KMS-11 (cell line): ENCODE measurements at regions not wholly inside any gene's neighbourhood (a gene's known extent, or its start where the extent isn't known, plus 50 kb on each side); places are given as distances from the start of the nearest gene placed in this dataset.

Experiments
- H2AFZ ChIP-seq: fragments of 200-600 bp; sonication (generic); 2 replicates; pipeline ENCODE4 v1.6.1; 2016; ENCODE audit warnings: antibody characterized with exemption, mixed run types, low read depth
- H3K27ac ChIP-seq: fragments of 200-600 bp; sonication (generic); 2 replicates; pipeline ENCODE4 v1.6.1; 2016; ENCODE audit warnings: mild to moderate bottlenecking, mixed run types
- H3K27me3 ChIP-seq: fragments of 200-600 bp; sonication (generic); 2 replicates; pipeline ENCODE4 v1.6.1; 2017; ENCODE audit warnings: mild to moderate bottlenecking, low read depth, mixed run types, moderate library complexity; ENCODE audit not compliant: insufficient read depth
- H3K36me3 ChIP-seq: fragments of 200-600 bp; sonication (generic); 2 replicates; pipeline ENCODE4 v1.6.1; 2017; ENCODE audit warnings: mild to moderate bottlenecking, mixed run types; ENCODE audit not compliant: insufficient read depth
- H3K4me1 ChIP-seq: fragments of 200-600 bp; sonication (generic); 2 replicates; pipeline ENCODE4 v1.6.1; 2016; ENCODE audit warnings: mild to moderate bottlenecking, low read depth, mixed run types; ENCODE audit not compliant: poor library complexity, severe bottlenecking
- H3K4me2 ChIP-seq: fragments of 200-600 bp; sonication (generic); 2 replicates; pipeline ENCODE4 v1.7.0; 2016; ENCODE audit warnings: mild to moderate bottlenecking, mixed run types
- H3K4me3 ChIP-seq: fragments of 200-600 bp; sonication (generic); IDR thresholded peaks from 2 replicates; pipeline ENCODE4 v1.6.1; 2017; ENCODE audit warnings: low read depth, low read length, mixed read lengths; ENCODE audit not compliant: insufficient read depth
- H3K79me2 ChIP-seq: fragments of 200-600 bp; sonication (generic); 2 replicates; pipeline ENCODE4 v1.6.1; 2016; ENCODE audit warnings: low read depth, mixed run types; ENCODE audit not compliant: insufficient read depth
- H3K9ac ChIP-seq: fragments of 200-600 bp; sonication (generic); 2 replicates; pipeline ENCODE4 v1.6.1; 2016; ENCODE audit warnings: mild to moderate bottlenecking, mixed run types
- H4K20me1 ChIP-seq: fragments of 200-600 bp; sonication (generic); 2 replicates; pipeline ENCODE4 v1.6.1; 2016; ENCODE audit warnings: mild to moderate bottlenecking, mixed run types; ENCODE audit not compliant: insufficient read depth
- TF ChIP-seq, protein P1 (sequence below): fragments of 200-600 bp; sonication (generic); conservative IDR thresholded peaks from 2 replicates; pipeline ENCODE4 v1.6.1; 2017; ENCODE audit warnings: low read depth, mild to moderate bottlenecking, antibody characterized with exemption, low read length, moderate library complexity, mixed read lengths

GRCh38 chr12:19760611-19761010 lies 321.3 kb downstream of the AEBP2 start:
- Histone ChIP-seq H4K20me1 (no peaks in the 10 kb centered on the region), H3K9ac (no peak overlapping the region), H2AFZ (no peak overlapping the region), H3K4me1 (no peaks in the 10 kb centered on the region), H3K27ac (no peak overlapping the region), H3K27me3 (no peaks in the 10 kb centered on the region), H3K4me2 (no peak overlapping the region), H3K36me3 (no peaks in the 10 kb centered on the region), H3K79me2 (no peaks in the 10 kb centered on the region), H3K4me3 (no peak overlapping the region)
- TF ChIP-seq, protein P1, sequence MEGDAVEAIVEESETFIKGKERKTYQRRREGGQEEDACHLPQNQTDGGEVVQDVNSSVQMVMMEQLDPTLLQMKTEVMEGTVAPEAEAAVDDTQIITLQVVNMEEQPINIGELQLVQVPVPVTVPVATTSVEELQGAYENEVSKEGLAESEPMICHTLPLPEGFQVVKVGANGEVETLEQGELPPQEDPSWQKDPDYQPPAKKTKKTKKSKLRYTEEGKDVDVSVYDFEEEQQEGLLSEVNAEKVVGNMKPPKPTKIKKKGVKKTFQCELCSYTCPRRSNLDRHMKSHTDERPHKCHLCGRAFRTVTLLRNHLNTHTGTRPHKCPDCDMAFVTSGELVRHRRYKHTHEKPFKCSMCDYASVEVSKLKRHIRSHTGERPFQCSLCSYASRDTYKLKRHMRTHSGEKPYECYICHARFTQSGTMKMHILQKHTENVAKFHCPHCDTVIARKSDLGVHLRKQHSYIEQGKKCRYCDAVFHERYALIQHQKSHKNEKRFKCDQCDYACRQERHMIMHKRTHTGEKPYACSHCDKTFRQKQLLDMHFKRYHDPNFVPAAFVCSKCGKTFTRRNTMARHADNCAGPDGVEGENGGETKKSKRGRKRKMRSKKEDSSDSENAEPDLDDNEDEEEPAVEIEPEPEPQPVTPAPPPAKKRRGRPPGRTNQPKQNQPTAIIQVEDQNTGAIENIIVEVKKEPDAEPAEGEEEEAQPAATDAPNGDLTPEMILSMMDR = no peak

DNA sequence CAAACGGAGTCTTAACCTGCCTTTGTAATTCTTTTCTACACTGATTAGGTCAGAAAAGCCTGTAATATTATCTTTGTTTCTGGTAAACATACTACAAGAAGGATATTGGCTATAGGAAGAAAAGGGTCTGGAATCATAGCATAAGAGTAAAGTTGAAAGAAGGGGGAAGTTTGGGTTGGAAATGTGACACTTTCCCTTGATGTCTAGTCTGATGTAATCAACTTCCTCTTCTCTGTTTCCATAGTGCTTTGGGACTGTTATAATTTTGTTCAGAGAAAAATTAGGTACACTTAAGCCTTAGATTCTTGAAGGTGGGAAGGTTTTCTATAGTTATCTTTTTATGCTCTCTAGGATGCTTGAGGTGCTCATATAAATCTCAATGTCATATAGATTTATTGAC lies 322.2 kb downstream of the AEBP2 start:
- no peaks in the 10 kb centered on the region for H3K4me1 ChIP-seq
- H3K36me3 ChIP-seq = no peaks in the 10 kb centered on the region
- H3K27me3 ChIP-seq = no peaks in the 10 kb centered on the region
- no peaks in the 10 kb centered on the region for H4K20me1 ChIP-seq
- no peak overlapping the region for H3K9ac ChIP-seq
- H3K4me3 ChIP-seq = no peak overlapping the region
- H2AFZ ChIP-seq = no peak overlapping the region
- H3K4me2 ChIP-seq = no peak overlapping the region
- H3K27ac ChIP-seq = no peak overlapping the region
- no peaks in the 10 kb centered on the region for H3K79me2 ChIP-seq
- TF ChIP-seq, protein P1 = no peak

DNA sequence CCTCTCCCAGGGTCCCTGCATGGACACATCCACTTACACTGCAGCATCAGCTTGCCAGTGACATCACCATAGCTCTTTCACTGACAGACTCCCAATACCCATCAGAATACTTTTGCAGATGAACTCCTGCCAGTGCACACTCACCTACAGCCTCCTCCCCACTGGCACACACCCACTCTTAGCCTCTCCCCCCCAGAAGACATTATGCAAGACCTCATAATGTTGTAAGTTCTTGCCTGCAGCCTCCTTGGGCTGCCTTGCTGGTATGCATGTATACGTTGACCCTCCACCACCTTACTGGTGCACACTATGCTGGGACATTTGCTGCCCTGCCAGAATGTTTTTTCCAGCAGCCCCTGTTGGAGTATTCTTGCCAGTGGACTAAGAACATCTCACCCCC lies 324.2 kb downstream of the AEBP2 start:
- no peaks in the 10 kb centered on the region for H4K20me1 ChIP-seq
- no peak overlapping the region for H3K4me3 ChIP-seq
- H3K79me2 ChIP-seq = no peaks in the 10 kb centered on the region
- H3K4me1 ChIP-seq = no peaks in the 10 kb centered on the region
- H2AFZ ChIP-seq = no peak overlapping the region
- no peak overlapping the region for H3K9ac ChIP-seq
- H3K27me3 ChIP-seq = no peaks in the 10 kb centered on the region
- TF ChIP-seq, protein P1 = no peak
- no peak overlapping the region for H3K27ac ChIP-seq
- H3K4me2 ChIP-seq = no peak overlapping the region
- no peaks in the 10 kb centered on the region for H3K36me3 ChIP-seq

DNA sequence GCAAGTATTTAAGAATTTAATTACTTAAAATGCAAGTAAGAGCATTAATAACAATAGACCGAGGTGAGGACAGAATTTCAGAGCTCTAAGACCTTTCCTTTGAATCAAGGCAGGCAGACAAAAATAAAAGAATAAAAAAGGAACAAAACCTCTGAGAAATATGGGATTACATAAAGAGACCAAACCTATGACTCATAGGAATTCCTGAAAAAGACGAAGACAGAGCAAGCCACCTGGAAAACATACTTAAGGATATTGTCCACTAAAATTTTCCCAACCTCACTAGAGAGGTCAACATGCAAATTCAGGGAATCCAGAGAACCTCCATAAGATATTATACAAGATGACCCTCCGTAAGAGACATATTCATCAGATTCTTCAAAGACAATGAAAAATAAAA lies 325.1 kb downstream of the AEBP2 start:
- no peaks in the 10 kb centered on the region for H4K20me1 ChIP-seq
- no peak overlapping the region for H3K4me3 ChIP-seq
- no peaks in the 10 kb centered on the region for H3K36me3 ChIP-seq
- TF ChIP-seq, protein P1 = no peak
- H3K9ac ChIP-seq = no peak overlapping the region
- no peaks in the 10 kb centered on the region for H3K79me2 ChIP-seq
- H2AFZ ChIP-seq = no peak overlapping the region
- H3K4me1 ChIP-seq = no peaks in the 10 kb centered on the region
- H3K27ac ChIP-seq = no peak overlapping the region
- H3K27me3 ChIP-seq = no peaks in the 10 kb centered on the region
- no peak overlapping the region for H3K4me2 ChIP-seq
